HG03159 (cell line): ENCODE measurements at regions not wholly inside any gene's neighbourhood (a gene's known extent, or its start where the extent isn't known, plus 50 kb on each side); places are given as distances from the start of the nearest gene placed in this dataset.
"Not testable (repeated sequence)": the region's sequence is repeated elsewhere in the genome, so short reads cannot be mapped to it uniquely, and the experiment has no call there.

Experiments used
- ATAC-seq: cut with Tn5 transposase; IDR thresholded peaks from one replicate; pipeline ENCODE4 v1.9.1; 2021; ENCODE audit warnings: mild to moderate bottlenecking, moderate library complexity; ENCODE audit not compliant: unreplicated experiment

DNA sequence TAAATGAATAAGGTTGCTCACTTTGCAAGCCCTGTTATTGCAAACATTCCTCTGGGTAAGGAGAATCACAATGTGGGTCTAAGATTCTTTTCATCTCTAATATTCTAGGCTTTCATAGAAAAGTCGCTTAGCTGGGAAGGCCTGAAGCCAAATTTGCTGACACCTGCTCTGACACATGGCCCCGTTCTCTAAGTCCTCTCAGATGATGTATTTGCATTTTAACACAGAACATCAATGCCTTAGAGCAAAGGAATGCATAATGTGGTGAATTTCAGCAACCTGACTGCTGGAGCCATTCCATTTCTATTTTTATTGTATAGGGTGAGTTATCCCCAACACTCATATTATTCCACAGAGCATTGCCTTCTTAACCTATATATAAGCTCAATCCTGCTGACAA, 682.1 kb upstream of the NRP1 start:
- no peak for ATAC-seq

DNA sequence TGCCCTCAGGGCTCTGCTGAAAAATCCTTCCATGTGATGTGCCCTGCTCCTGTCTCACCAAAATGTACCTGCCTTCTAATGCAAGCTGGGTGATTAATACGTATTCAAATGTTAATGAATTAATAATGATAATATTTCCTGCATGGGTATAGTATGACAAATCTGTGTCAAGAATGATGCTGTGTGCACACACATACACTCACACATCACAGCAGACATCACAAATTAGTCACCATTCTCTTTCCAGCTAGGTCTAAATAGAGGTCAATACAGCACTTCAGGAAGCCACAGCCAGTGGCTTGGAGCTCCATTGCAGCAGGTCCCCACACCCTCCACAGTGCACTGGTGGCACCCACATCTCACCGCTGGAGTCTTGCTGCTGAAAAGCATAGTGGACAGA, 681.2 kb upstream of the NRP1 start:
- no peak for ATAC-seq

DNA sequence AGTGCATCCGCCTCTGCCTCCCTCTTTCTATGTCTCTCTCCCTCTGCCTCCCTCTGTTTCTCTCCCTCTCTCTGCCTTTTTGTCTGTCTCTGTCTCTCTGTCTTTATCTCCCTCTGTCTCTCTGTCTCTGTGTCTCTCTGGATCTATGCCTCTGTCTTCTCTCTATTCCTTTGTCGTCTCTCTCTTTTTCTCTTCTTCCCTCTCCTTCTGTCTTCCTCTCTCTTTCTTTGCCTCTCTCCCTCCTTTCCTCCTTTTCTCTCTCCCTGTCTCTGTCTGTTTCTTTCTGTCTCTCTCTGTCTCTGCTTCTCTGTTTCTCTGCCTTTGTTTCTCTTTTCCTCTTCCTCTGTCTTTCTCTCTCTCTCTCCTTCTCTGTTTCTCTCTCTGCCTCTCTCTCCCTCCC, 678.8 kb upstream of the NRP1 start:
- ATAC-seq = no peak

DNA sequence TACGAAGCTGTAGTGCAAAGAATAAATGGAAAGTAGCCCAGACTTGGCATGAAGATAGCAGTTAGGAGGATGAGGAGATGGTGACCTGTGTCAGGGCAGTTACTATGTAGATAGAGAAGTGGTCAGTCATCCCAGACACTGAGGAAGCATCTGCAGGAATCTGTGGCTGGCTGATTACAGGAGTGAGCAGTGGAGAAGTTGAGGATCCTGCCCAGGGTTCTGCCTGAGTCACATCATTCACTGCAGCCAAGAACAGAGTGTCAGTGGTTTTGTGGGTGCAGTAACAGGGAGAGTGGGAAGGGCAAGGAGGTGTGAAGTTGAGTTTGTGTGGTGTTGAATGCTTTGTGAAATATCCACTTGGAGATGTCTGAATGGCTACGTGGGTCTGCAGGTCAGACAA, 676.4 kb upstream of the NRP1 start:
- no peak for ATAC-seq

DNA sequence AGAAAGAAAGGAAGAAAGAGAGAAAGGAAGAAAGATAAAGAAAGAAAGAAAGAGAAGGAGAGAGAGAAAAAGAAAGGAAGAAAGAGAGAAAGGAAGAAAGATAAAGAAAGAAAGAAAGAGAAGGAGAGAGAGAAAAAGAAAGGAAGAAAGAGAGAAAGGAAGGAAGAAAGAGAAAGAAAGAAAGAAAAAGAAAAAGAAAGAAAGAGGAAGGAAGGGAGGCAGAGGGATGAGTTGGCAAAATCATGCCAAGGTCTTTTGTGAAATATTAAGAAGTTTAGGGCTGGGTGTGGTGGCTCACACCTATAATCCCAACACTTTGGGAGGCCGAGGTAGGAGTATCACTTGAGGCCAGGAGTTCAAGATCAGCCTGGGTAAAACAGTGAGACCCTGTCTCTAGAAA, 675.8 kb upstream of the NRP1 start:
- not testable (repeated sequence) for ATAC-seq

DNA sequence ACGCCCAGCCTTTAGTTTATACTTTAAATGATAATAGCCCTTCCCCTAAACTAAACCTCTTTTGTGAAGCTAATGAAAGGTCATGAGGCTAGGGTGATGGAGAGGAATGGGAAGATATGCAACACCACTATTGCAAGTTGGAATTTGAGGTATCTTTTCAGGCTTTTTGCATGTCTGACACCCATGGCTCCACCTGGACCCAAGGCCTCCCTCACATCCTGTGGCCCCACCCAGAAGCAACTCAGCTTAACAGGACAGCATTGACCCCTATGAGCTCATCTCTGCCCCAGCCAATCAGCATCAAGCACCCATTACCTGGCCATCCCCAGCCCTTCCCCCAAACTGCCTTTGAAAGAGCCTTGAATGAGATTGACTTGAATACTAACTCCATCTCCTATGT, 674.2 kb upstream of the NRP1 start:
- no peak for ATAC-seq

DNA sequence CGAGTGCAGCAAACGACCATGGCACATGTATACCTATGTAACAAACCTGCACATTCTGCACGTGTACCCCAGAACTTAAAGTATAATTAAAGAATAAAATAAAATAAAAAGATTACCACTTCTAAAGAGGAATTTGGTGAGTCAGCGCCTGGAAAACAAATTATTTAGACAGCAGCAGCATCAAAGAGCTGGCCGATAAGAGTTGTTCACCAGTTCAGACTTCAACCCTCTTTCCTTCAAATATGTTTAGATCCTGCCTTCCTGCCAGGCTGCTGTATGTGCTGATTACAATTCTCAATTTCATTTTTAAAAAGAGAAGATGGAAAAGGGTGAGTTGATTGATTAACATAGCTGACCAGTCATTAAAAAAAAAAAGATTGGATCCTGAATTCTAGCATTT, 672.0 kb upstream of the NRP1 start:
- no peak for ATAC-seq

DNA sequence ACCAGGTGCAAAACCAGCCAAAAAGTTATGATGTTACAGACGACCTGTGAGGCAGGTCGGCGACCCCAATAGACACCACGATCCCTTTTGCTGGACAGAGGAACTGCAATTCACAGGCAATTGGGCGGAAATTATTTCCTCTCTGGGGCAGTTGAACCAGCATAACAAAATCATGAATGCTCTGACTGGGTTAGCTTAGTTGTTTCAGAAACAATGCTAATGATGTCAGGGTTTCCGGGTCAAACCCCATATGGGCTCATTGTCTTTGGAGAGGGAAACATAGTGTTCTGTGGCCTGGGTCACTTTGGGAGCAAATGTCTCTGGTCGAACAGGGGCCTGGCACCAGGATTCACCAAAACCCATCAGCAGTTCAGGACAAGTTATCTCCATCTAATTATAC, 669.1 kb upstream of the NRP1 start:
- no peak for ATAC-seq

DNA sequence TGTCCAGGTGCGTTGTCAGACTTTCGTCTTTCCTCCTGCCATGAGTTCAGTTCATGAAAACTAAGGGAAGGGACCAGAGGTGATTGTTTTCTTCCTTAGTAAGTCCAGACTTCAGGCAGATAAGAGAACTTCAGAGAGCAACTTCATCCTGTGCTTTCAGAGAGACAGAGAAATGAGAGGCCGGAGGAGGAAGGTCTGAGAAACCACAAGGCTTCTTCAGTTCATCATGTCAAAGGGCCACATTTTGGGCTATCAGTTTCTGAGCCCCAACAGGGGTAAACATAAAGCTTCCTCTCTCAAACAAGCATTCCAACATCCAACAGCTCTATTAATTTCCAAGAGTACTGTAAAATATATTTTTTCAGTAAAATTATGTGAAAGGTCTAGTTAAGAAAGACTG, 668.4 kb upstream of the NRP1 start:
- no peak for ATAC-seq

DNA sequence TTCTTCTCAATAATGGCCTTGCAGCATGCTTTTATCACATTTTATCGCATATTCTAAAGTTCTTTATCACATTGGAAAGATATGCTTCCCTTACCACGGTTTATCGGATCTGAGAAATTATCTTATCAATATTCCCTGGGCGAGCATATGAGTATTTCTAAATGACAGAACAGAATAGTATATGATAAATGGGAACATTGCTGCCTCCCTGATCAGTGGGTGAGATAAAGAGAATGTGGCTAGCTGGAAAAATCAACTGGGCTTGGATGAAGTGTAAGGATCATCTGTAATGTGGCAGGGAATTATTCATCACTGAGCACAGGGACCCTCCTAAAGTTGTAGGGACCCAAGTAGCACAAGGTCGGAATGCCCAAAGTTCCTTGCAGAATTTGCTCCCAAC, 667.4 kb upstream of the NRP1 start:
- no peak for ATAC-seq

DNA sequence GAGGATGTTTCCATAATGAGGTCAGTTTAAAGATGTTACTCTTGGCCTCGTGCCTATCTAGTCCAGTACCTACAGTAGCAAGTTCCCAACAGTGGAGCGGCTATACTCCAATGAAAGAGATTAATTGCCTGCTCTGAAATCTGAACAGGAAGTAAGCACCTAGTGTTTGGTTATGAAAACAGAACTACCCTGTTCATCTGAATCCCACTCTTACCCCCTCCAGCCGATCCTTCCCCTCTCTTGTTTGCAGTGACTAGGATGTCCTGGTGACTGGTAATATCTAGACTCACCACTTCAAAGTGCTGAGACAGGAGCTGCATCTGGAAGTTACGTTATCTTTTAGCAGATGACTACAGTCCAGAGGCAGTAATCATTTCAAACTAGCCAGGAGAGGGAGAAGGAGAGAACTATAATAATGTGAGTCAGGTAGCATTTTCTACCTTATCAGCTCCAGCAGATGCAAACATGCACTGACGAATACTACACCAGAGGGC, 666.7 kb upstream of the NRP1 start:
- no peak for ATAC-seq

DNA sequence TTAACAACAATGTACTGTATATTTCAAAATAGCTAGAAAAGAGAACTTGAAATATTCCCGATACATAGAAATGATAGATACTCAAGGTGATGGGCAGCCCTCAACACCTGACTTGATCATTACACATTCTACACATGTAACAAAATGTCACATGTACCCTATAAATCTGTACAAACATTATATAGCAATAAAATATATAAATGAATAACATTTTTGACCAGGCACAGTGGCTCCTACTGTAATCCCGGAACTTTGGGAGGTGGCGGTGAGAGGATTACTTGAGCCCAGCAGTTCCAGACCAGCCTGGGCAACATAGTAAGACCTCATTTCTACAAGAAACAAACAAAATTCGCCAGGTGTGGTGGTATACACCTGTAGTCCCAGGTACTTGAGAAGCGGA, 659.5 kb upstream of the NRP1 start:
- no peak for ATAC-seq

DNA sequence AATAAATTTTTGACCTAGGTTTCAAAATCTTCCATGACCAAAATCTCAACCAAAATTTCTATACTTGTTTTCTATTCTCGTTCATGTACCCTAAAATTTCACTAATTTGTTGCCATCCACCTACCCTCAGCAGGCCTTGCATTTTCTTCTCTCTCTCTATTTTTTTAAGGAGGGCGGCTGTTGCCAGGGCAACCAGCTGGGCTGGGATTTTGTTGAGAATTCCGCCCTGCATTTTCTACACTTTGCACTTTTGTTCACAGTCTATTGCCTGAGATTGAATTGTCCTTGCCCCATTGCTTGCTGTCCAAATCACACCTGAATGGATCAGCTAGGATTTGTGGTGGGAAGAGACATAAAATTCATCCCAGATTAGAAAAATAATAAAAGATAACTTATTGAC, 657.5 kb upstream of the NRP1 start:
- ATAC-seq = no peak

DNA sequence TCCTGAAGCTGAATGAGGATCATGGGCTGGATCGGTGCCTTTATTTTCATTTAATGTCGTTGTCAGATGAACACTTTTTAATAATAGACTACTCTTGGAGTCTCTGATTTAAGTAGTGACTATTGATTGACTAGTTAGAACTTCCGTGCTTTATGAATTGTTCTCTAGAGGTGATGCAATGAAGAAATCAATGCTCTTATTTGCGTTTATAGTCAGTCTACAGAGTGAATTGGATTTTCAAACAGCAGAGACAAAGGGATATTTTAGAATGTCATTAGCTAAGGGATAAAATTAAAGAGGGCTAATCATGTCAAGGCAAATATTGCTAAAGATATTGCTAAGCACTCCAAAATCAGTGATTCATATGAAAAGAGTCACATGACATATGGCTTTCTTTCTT, 652.0 kb upstream of the NRP1 start:
- no peak for ATAC-seq

DNA sequence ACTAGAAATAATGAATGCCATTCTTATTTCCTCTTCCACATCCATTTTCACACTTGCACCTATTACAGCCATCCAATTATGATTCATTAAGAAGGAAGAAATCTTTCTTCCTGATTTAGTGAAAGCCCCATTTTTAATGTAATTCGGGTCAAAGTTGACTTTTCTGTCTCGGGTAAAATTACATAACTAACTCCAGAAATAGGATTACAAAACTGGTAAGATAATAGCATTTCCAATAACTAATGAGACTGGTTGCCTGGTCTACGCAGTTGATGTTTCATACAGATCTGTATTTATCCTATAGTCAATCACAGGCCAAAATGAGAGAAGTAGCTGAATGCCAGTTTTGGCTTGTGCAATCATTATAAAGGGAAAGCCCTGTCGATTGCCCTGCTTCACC, 651.5 kb upstream of the NRP1 start:
- ATAC-seq = no peak

DNA sequence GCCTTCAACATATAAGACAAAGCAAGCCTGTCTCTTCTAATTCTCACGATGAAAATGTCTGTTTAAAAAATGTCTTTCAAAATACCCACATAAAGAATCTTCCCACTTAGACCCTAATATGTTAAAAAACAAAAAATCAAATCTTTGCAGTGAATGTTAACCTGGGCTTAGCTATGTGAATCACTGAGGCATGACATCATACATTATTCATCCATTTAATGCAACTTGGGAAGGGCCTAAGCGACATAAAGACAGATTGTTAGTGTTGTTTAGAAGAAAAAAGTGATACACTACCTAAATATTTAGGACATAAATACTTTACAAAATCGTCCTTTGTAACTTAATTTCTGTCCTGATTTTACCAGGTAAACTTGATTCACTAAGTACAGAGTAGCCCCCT, 648.5 kb upstream of the NRP1 start:
- ATAC-seq = no peak

DNA sequence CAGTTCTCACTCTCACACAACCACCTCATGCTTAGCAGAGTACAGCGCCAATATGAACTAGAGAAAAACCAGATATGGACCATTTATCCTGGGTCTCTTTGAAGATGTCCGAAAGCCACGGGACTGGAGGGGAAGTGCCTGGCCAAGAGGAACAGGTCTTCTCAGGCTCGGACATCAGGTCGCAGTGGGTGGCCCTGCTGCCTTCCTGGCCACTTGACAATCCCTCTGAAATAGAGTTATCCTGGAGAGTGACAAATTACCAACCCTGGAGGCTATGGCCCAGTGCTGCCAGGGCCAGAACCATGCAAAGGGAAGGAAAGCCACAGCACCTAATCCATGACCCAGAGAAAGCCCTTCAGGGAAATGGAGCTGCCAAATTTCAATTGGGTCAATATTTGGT, 646.8 kb upstream of the NRP1 start:
- ATAC-seq = no peak

DNA sequence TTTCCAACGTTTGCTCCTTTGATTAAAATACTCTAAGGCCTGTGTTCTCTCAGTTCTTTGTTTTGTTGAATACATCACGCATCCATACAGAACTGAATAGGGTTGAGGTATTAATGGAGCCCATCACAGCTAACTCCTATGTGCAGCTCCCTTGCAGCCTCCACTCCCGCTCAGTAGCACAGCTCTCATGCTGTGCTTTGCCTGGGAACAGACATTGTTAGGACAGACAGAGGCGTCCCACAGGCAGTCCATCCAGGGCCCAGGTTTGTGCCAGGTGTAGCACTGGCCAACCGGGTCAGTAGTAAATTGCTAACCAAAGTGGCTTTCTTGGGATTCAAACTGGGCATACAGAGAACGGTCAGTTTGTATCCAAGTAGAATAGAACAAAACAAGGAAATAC, 644.7 kb upstream of the NRP1 start:
- ATAC-seq = no peak

DNA sequence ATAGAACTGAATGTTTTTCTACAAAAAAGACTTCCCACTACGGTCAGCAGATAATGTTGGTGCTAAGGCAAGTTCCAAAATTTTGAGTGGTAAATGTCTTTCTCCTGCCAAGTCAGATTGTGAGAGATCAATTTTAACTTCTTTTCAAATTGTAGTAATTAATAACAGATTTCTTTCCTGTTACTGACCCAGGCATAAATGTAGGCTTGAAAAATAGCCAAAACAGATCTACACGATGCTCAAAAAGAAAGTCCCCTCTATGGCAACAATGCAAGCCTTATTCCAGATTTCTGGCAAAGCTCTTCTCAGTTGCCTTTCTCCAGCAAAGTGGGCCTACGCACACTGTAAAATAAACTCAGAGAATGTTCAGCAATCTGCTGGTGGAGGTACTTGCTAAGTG, 641.0 kb upstream of the NRP1 start:
- ATAC-seq = no peak

DNA sequence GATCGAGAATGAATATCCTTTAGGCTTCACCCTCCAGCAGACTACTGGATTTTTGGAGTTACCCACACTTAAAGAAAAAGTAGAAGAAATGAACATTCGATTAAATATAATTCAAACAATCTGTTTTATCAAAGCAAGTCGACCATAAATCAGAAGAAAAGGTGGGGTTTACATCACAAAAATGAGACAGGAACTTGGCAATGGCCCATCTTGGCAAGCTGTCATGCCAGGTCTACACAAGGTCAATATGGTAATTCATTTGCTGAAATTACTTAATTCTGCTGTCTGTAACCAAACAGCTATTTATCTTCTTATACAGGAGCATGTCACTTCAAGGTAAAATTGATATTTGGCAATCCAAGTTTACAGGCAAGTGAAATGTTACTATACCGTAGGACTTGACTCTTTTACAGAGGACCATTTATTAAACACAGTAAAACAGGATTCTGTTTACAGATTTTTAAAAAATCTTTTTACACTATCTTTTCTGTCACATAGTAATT, 640.6 kb upstream of the NRP1 start:
- no peak for ATAC-seq

DNA sequence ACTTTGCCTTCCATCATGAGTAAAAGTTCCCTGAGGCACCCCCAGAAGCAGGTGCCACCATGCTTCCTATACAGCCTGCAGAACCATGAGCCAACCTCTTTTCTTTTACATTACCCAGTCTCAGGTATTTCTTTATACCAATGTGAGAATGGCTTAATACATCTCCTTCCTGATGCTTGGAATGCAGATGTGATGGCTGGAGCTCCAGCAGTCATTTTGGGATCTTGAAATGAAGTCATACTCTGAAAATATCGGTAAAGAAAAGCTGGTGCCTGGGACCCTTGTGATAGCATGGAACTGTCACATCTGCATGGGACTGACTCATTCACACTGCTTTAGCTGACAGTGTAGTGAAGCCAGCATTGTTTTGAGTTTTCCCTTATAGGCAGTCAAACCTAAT, 634.5 kb upstream of the NRP1 start:
- ATAC-seq = no peak

DNA sequence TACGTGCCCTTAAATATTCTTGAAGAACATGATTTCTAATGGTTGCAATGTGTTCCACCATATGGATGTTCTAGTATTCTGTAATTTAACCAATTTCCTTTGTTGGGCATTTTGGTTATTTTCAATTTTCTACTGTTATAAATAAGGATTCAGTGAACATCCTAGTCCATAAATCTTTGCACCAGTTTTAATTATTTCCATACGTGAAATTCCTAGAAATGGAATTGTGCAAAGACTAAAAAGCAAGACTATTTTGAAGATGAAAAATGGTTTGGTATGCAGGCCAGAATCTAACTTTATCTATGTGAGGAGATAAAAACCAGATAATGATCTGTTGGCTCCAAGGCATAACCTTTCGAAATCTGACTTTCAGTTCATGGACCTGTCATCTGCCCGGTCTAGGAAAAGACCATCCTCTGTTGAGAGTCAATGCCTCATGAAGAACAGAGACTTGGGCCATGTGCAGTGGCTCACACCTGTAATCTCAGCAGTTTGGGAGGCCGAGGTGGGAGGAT, 633.2 kb upstream of the NRP1 start:
- no peak for ATAC-seq

DNA sequence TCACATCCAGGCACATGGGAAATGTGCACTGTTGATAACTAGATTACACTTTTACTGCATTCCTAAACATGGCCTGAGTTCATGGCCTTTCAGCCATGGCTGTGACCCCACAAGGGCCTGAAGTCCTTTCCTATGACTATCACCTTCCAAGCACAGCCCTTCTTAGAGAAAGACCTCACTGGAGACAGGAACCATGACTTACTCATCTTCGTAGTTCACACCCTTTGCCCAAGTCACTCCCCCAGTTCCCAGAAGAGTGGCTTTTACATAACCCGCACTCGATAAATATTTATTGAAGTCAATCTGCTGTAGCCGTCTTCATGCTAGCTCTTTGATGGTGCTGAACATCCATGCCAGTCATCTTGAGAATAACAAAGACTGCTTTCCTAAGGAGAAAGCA, 632.5 kb upstream of the NRP1 start:
- no peak for ATAC-seq
